Loucy (cell line): ENCODE measurements at regions not wholly inside any gene's neighbourhood (a gene's known extent, or its start where the extent isn't known, plus 50 kb on each side); places are given as distances from the start of the nearest gene placed in this dataset.

Source experiments
- H2AFZ ChIP-seq: fragments of 200-600 bp; sonication (generic); 2 replicates; pipeline ENCODE4 v1.6.0; 2016; ENCODE audit warnings: antibody characterized with exemption, mild to moderate bottlenecking, low read length, moderate library complexity
- H3F3A ChIP-seq: fragments of 200-600 bp; 2 replicates; pipeline ENCODE4 v1.6.0; 2016; ENCODE audit warnings: antibody characterized with exemption, low read depth, mild to moderate bottlenecking
- H3K27me3 ChIP-seq: fragments of 200-600 bp; sonication (generic); 2 replicates; pipeline ENCODE4 v1.6.1; 2014; ENCODE audit warnings: low read length, mild to moderate bottlenecking; ENCODE audit not compliant: insufficient read depth, poor library complexity, severe bottlenecking
- H3K36me3 ChIP-seq: fragments of 200-600 bp; sonication (generic); 2 replicates; pipeline ENCODE4 v1.6.1; 2016; ENCODE audit warnings: low read length; ENCODE audit not compliant: insufficient read depth
- H3K4me1 ChIP-seq: fragments of 200-600 bp; sonication (generic); 2 replicates; pipeline ENCODE4 v1.5.1; 2014; ENCODE audit warnings: low read length, mild to moderate bottlenecking; ENCODE audit not compliant: insufficient read depth, poor library complexity, severe bottlenecking
- H3K4me2 ChIP-seq: fragments of 200-600 bp; sonication (generic); 2 replicates; pipeline ENCODE4 v1.6.0; 2014; ENCODE audit warnings: antibody characterized with exemption, low read length, low read depth, mild to moderate bottlenecking; ENCODE audit not compliant: poor library complexity, severe bottlenecking
- H3K4me3 ChIP-seq: fragments of 200-600 bp; sonication (generic); 2 replicates; pipeline ENCODE4 v1.5.1; 2014; ENCODE audit warnings: low read length, mild to moderate bottlenecking, mixed read lengths; ENCODE audit not compliant: poor library complexity, severe bottlenecking
- H3K79me2 ChIP-seq: fragments of 200-600 bp; sonication (generic); 2 replicates; pipeline ENCODE4 v1.6.1; 2014; ENCODE audit warnings: low read length; ENCODE audit not compliant: insufficient read depth
- H3K9ac ChIP-seq: fragments of 200-600 bp; sonication (generic); 2 replicates; pipeline ENCODE4 v1.6.0; 2014; ENCODE audit warnings: mild to moderate bottlenecking, low read depth, low read length, moderate library complexity; ENCODE audit not compliant: poor library complexity, severe bottlenecking
- H3K9me2 ChIP-seq: fragments of 200-600 bp; sonication (generic); replicated peaks from 2 replicates; pipeline ENCODE4 v1.6.1; 2016; ENCODE audit warnings: low read depth, low read length, mixed read lengths
- H3K9me3 ChIP-seq: fragments of 200-600 bp; sonication (generic); 2 replicates; pipeline ENCODE4 v1.6.1; 2014; ENCODE audit warnings: mild to moderate bottlenecking, antibody characterized with exemption, low read length, low read depth; ENCODE audit not compliant: insufficient read depth
- H4K20me1 ChIP-seq: fragments of 200-600 bp; sonication (generic); 2 replicates; pipeline ENCODE4 v1.6.0; 2014; ENCODE audit warnings: antibody characterized with exemption, low read length, mild to moderate bottlenecking; ENCODE audit not compliant: insufficient read depth, poor library complexity, severe bottlenecking
- EZH2phosphoT487 ChIP-seq: fragments of 200-600 bp; IDR thresholded peaks from 2 replicates; pipeline ENCODE4 v1.6.1; 2018; ENCODE audit warnings: antibody characterized with exemption, mild to moderate bottlenecking, moderate library complexity, borderline replicate concordance
- TF ChIP-seq, protein P1 (sequence below): fragments of 200-600 bp; sonication (generic); conservative IDR thresholded peaks from 2 replicates; pipeline ENCODE4 v1.5.1; 2014; ENCODE audit warnings: mild to moderate bottlenecking, antibody characterized with exemption, low read length

DNA sequence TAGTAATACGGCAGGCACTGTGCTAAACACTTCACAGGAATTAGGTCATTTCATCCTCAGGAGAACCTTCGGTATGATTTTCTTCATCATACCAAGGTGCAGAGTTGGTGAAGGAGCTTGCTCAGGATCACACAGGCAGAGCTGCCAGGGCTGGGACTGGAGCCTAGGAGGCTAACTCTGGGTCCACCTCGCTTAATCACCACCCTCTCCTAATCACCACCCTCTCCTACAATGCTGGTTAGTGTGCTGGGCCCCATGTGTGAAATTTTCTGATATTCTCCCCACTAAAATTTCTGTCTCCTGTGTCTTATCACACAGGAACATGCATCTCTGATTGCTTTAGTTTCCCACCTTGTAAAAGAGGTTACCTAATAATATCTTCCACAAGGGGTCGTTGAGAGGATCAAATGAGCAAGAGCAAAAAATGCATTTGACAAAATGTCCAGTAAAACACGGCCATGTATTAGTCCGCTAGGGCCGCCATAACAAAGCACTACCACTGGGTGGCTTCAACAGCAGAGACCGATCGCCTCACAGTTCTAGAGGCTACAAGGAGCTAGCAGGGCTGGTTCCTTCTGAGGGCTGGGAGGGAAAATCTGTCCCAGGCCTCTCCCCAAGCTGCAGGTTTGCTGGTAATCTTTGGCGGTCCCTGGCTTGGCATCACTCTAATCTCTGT lies 128.2 kb upstream of the NFIB start:
- Histone ChIP-seq H2AFZ (no peak overlapping the region), H3K9me2 (no peaks in the 10 kb centered on the region), H3K4me1 (no peaks in the 10 kb centered on the region), H3K79me2 (no peaks in the 10 kb centered on the region), H3F3A (no peaks in the 10 kb centered on the region), H3K27me3 (no peaks in the 10 kb centered on the region), H4K20me1 (no peaks in the 10 kb centered on the region), H3K4me3 (no peak overlapping the region), H3K9me3 (no peaks in the 10 kb centered on the region), H3K4me2 (no peak overlapping the region), H3K9ac (no peak overlapping the region), H3K36me3 (no peaks in the 10 kb centered on the region)
- TF ChIP-seq, protein P1, sequence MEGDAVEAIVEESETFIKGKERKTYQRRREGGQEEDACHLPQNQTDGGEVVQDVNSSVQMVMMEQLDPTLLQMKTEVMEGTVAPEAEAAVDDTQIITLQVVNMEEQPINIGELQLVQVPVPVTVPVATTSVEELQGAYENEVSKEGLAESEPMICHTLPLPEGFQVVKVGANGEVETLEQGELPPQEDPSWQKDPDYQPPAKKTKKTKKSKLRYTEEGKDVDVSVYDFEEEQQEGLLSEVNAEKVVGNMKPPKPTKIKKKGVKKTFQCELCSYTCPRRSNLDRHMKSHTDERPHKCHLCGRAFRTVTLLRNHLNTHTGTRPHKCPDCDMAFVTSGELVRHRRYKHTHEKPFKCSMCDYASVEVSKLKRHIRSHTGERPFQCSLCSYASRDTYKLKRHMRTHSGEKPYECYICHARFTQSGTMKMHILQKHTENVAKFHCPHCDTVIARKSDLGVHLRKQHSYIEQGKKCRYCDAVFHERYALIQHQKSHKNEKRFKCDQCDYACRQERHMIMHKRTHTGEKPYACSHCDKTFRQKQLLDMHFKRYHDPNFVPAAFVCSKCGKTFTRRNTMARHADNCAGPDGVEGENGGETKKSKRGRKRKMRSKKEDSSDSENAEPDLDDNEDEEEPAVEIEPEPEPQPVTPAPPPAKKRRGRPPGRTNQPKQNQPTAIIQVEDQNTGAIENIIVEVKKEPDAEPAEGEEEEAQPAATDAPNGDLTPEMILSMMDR: peak; percentile 55
- no peak for TF ChIP-seq EZH2phosphoT487

GRCh38 chr9:14441115-14441514 lies 127.2 kb upstream of the NFIB start:
- H3K9ac ChIP-seq: no peak overlapping the region
- no peaks in the 10 kb centered on the region for H4K20me1 ChIP-seq
- H3K4me2 ChIP-seq: no peak overlapping the region
- H2AFZ ChIP-seq: no peak overlapping the region
- TF ChIP-seq, protein P1: no peak
- TF ChIP-seq EZH2phosphoT487: no peak
- no peaks in the 10 kb centered on the region for H3K79me2 ChIP-seq
- H3K9me3 ChIP-seq: no peaks in the 10 kb centered on the region
- no peaks in the 10 kb centered on the region for H3F3A ChIP-seq
- no peak overlapping the region for H3K4me3 ChIP-seq
- H3K9me2 ChIP-seq: no peaks in the 10 kb centered on the region
- H3K4me1 ChIP-seq: no peaks in the 10 kb centered on the region
- H3K36me3 ChIP-seq: no peaks in the 10 kb centered on the region
- no peaks in the 10 kb centered on the region for H3K27me3 ChIP-seq

GRCh38 chr9:14440062-14440461 lies 126.1 kb upstream of the NFIB start:
- Histone ChIP-seq H3F3A (no peaks in the 10 kb centered on the region), H3K4me2 (no peak overlapping the region), H3K36me3 (no peaks in the 10 kb centered on the region), H3K4me3 (no peak overlapping the region), H2AFZ (no peak overlapping the region), H3K9ac (no peak overlapping the region), H3K79me2 (no peaks in the 10 kb centered on the region), H3K27me3 (no peaks in the 10 kb centered on the region), H3K9me2 (no peaks in the 10 kb centered on the region), H3K9me3 (no peaks in the 10 kb centered on the region), H3K4me1 (no peaks in the 10 kb centered on the region), H4K20me1 (no peaks in the 10 kb centered on the region)
- TF ChIP-seq, protein P1: no peak
- TF ChIP-seq EZH2phosphoT487: no peak
